22Rv1 (cell line): ENCODE measurements at regions not wholly inside any gene's neighbourhood (a gene's known extent, or its start where the extent isn't known, plus 50 kb on each side); places are given as distances from the start of the nearest gene placed in this dataset.

Experiments used
- ZFX ChIP-seq: fragments of 450-650 bp; IDR thresholded peaks from 2 replicates; pipeline ENCODE4 v1.6.1; 2017; ENCODE audit warnings: antibody characterized with exemption, borderline replicate concordance
- TF ChIP-seq, protein P1 (sequence below): fragments of 450-650 bp; IDR thresholded peaks from 2 replicates; pipeline ENCODE4 v1.5.1; 2017; ENCODE audit warnings: mild to moderate bottlenecking

DNA sequence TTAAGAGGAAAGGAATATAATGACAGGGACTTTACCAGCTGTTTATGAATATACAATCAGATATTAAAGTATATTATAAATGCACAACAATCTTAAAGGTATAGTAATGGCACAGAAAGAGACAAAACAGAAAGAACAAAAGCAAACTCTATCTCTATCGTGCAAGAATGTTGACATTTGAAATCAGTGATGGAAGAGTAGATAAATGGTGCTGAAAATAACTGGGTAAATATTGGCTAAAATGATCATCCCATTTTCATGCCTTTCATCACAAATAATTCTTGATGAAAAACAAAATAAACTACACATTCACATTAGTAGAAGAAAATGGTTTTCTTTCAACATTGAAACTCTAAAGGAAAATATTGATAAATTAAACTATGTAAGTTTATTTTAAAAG lies 495.9 kb downstream of the IRS1 start:
- TF ChIP-seq, protein P1, sequence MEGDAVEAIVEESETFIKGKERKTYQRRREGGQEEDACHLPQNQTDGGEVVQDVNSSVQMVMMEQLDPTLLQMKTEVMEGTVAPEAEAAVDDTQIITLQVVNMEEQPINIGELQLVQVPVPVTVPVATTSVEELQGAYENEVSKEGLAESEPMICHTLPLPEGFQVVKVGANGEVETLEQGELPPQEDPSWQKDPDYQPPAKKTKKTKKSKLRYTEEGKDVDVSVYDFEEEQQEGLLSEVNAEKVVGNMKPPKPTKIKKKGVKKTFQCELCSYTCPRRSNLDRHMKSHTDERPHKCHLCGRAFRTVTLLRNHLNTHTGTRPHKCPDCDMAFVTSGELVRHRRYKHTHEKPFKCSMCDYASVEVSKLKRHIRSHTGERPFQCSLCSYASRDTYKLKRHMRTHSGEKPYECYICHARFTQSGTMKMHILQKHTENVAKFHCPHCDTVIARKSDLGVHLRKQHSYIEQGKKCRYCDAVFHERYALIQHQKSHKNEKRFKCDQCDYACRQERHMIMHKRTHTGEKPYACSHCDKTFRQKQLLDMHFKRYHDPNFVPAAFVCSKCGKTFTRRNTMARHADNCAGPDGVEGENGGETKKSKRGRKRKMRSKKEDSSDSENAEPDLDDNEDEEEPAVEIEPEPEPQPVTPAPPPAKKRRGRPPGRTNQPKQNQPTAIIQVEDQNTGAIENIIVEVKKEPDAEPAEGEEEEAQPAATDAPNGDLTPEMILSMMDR, result no peak
- TF ChIP-seq ZFX, result no peak
